MM.1S (cell line): ENCODE measurements at regions not wholly inside any gene's neighbourhood (a gene's known extent, or its start where the extent isn't known, plus 50 kb on each side); places are given as distances from the start of the nearest gene placed in this dataset.

Experiments
- CTCF ChIP-seq: fragments of 300-600 bp; sonication (generic); IDR thresholded peaks from 2 replicates; pipeline ENCODE4 v1.5.1; 2016; ENCODE audit warnings: antibody characterized with exemption, low read length, mixed read lengths
- EZH2 ChIP-seq: fragments of 300-600 bp; sonication (generic); optimal IDR thresholded peaks from 2 replicates; pipeline ENCODE3; 2017; ENCODE audit warnings: low read depth, mild to moderate bottlenecking, antibody characterized with exemption, low read length, mixed read lengths

GRCh38 chr7:24129597-24129996, 154.4 kb upstream of the NPY start:
- TF ChIP-seq CTCF (no peak), EZH2 (no peak)
